Right hindlimb (tissue), 1 donor: ENCODE measurements at regions not wholly inside any gene's neighbourhood (a gene's known extent, or its start where the extent isn't known, plus 50 kb on each side); places are given as distances from the start of the nearest gene placed in this dataset.
"Not testable (repeated sequence)": the region's sequence is repeated elsewhere in the genome, so short reads cannot be mapped to it uniquely, and the experiment has no call there.

ENCODE experiments used
- DNase-seq: peaks from one replicate; pipeline ENCODE4 v3.0.0-alpha.2; 2018

- DNase-seq: no peak
Measured at GRCh38 chr2:125224830-125225229, 1199.7 kb downstream of the CNTNAP5 start.

- no peak for DNase-seq
Measured at GRCh38 chr2:125227843-125228392, 1202.8 kb downstream of the CNTNAP5 start.

- DNase-seq: no peak
Measured at GRCh38 chr2:125240870-125241269, 1215.8 kb downstream of the CNTNAP5 start.

GRCh38 chr2:125243074-125243473, 1218.0 kb downstream of the CNTNAP5 start:
- DNase-seq: no peak

GRCh38 chr2:125254010-125254409, 1228.9 kb downstream of the CNTNAP5 start:
- no peak for DNase-seq

- DNase-seq: peak; percentile 61
Measured at GRCh38 chr2:125259451-125259850, 1234.4 kb downstream of the CNTNAP5 start.

GRCh38 chr2:125260366-125260930, 1235.4 kb downstream of the CNTNAP5 start:
- DNase-seq: peak; percentile 30

GRCh38 chr2:125264453-125264852, 1239.4 kb downstream of the CNTNAP5 start:
- DNase-seq: no peak

GRCh38 chr2:125267683-125268082, 1242.6 kb downstream of the CNTNAP5 start:
- DNase-seq: no peak

GRCh38 chr2:125272651-125273050, 1247.6 kb downstream of the CNTNAP5 start:
- no peak for DNase-seq

- no peak for DNase-seq
Measured at GRCh38 chr2:125274718-125275117, 1249.6 kb downstream of the CNTNAP5 start.

GRCh38 chr2:125280265-125280664, 1255.2 kb downstream of the CNTNAP5 start:
- no peak for DNase-seq

GRCh38 chr2:125281242-125281641, 1256.2 kb downstream of the CNTNAP5 start:
- DNase-seq: no peak

GRCh38 chr2:125296742-125297141, 1271.7 kb downstream of the CNTNAP5 start:
- no peak for DNase-seq

GRCh38 chr2:125310657-125311364, 1285.7 kb downstream of the CNTNAP5 start:
- no peak for DNase-seq

- DNase-seq: no peak
Measured at GRCh38 chr2:125312342-125312741, 1287.3 kb downstream of the CNTNAP5 start.

GRCh38 chr2:125313806-125314205, 1288.7 kb downstream of the CNTNAP5 start:
- DNase-seq: no peak

- DNase-seq: no peak
Measured at GRCh38 chr2:125318740-125319139, 1293.7 kb downstream of the CNTNAP5 start.

- DNase-seq: no peak
Measured at GRCh38 chr2:125324273-125324672, 1299.2 kb downstream of the CNTNAP5 start.

- no peak for DNase-seq
Measured at GRCh38 chr2:125330133-125330532, 1305.0 kb downstream of the CNTNAP5 start.

GRCh38 chr2:125341353-125341752, 1314.6 kb upstream of the GYPC start:
- DNase-seq: no peak

- DNase-seq: not testable (repeated sequence)
Measured at GRCh38 chr2:125353542-125353941, 1302.4 kb upstream of the GYPC start.

GRCh38 chr2:125364192-125364983, 1291.6 kb upstream of the GYPC start:
- no peak for DNase-seq

- no peak for DNase-seq
Measured at GRCh38 chr2:125364984-125365265, 1291.0 kb upstream of the GYPC start.
